ENCODE measurements at regions not wholly inside any gene's neighbourhood (a gene's known extent, or its start where the extent isn't known, plus 50 kb on each side); places are given as distances from the start of the nearest gene placed in this dataset.

- Histone ChIP-seq H3K36me3 (ENCODE audit: control insufficient read depth, insufficient read depth, low read length, severe bottlenecking) (no peaks in the 10 kb centered on the region), H3K27me3 (replicated peaks; ENCODE audit: control insufficient read depth, insufficient read depth, low read length) (no peaks in the 10 kb centered on the region), H3K9ac (ENCODE audit: low read length) (no peak overlapping the region), H3K9me3 (ENCODE audit: control insufficient read depth, low read length) (no peaks in the 10 kb centered on the region), H3K4me3 (ENCODE audit: low read length) (peak overlapping the region; percentile 15), H3K4me1 (ENCODE audit: control insufficient read depth, insufficient read depth, low read length) (peaks cover 8% of the 10 kb centered on the region)
- peak; percentile 26 for DNase-seq (ENCODE audit: low read depth)
These were observed 269.2 kb upstream of the RGS18 start for GRCh38 chr1:191888996-191889622.

- Histone ChIP-seq H3K9me3 (ENCODE audit: control insufficient read depth, low read length) (no peaks in the 10 kb centered on the region), H3K9ac (ENCODE audit: low read length) (no peak overlapping the region), H3K36me3 (ENCODE audit: control insufficient read depth, insufficient read depth, low read length, severe bottlenecking) (no peaks in the 10 kb centered on the region), H3K4me1 (ENCODE audit: control insufficient read depth, insufficient read depth, low read length) (peaks cover 8% of the 10 kb centered on the region), H3K4me3 (ENCODE audit: low read length) (no peak overlapping the region), H3K27me3 (replicated peaks; ENCODE audit: control insufficient read depth, insufficient read depth, low read length) (no peaks in the 10 kb centered on the region)
- no peak for DNase-seq (ENCODE audit: low read depth)
These were observed 268.6 kb upstream of the RGS18 start for GRCh38 chr1:191889623-191890003.

GRCh38 chr1:191890433-191891088 is 267.7 kb upstream of the RGS18 start:
- Histone ChIP-seq H3K4me3 (ENCODE audit: low read length) (no peak overlapping the region), H3K27me3 (replicated peaks; ENCODE audit: control insufficient read depth, insufficient read depth, low read length) (no peaks in the 10 kb centered on the region), H3K4me1 (ENCODE audit: control insufficient read depth, insufficient read depth, low read length) (peaks cover 8% of the 10 kb centered on the region), H3K9ac (ENCODE audit: low read length) (no peak overlapping the region), H3K36me3 (ENCODE audit: control insufficient read depth, insufficient read depth, low read length, severe bottlenecking) (no peaks in the 10 kb centered on the region), H3K9me3 (ENCODE audit: control insufficient read depth, low read length) (no peaks in the 10 kb centered on the region)
- DNase-seq (ENCODE audit: low read depth), result no peak

- no peak overlapping the region for H3K4me3 ChIP-seq (ENCODE audit: low read length)
- no peaks in the 10 kb centered on the region for H3K9me3 ChIP-seq (ENCODE audit: control insufficient read depth, low read length)
- H3K27me3 ChIP-seq (replicated peaks; ENCODE audit: control insufficient read depth, insufficient read depth, low read length), result no peaks in the 10 kb centered on the region
- peaks cover 8% of the 10 kb centered on the region for H3K4me1 ChIP-seq (ENCODE audit: control insufficient read depth, insufficient read depth, low read length)
- DNase-seq (ENCODE audit: low read depth), result no peak
- no peaks in the 10 kb centered on the region for H3K36me3 ChIP-seq (ENCODE audit: control insufficient read depth, insufficient read depth, low read length, severe bottlenecking)
- H3K9ac ChIP-seq (ENCODE audit: low read length), result no peak overlapping the region
These were observed 265.5 kb upstream of the RGS18 start for GRCh38 chr1:191892716-191893115.

- Histone ChIP-seq H3K9ac (ENCODE audit: low read length) (no peak overlapping the region), H3K9me3 (ENCODE audit: control insufficient read depth, low read length) (no peaks in the 10 kb centered on the region), H3K4me3 (ENCODE audit: low read length) (no peak overlapping the region), H3K27me3 (replicated peaks; ENCODE audit: control insufficient read depth, insufficient read depth, low read length) (no peaks in the 10 kb centered on the region), H3K36me3 (ENCODE audit: control insufficient read depth, insufficient read depth, low read length, severe bottlenecking) (no peaks in the 10 kb centered on the region), H3K4me1 (ENCODE audit: control insufficient read depth, insufficient read depth, low read length) (no peaks in the 10 kb centered on the region)
- DNase-seq (ENCODE audit: low read depth), result no peak
These were observed 263.2 kb upstream of the RGS18 start for GRCh38 chr1:191895049-191895448.

GRCh38 chr1:191895462-191896058 is 262.7 kb upstream of the RGS18 start:
- Histone ChIP-seq H3K9me3 (ENCODE audit: control insufficient read depth, low read length) (no peaks in the 10 kb centered on the region), H3K9ac (ENCODE audit: low read length) (no peak overlapping the region), H3K36me3 (ENCODE audit: control insufficient read depth, insufficient read depth, low read length, severe bottlenecking) (no peaks in the 10 kb centered on the region), H3K4me1 (ENCODE audit: control insufficient read depth, insufficient read depth, low read length) (no peaks in the 10 kb centered on the region), H3K4me3 (ENCODE audit: low read length) (no peak overlapping the region), H3K27me3 (replicated peaks; ENCODE audit: control insufficient read depth, insufficient read depth, low read length) (no peaks in the 10 kb centered on the region)
- no peak for DNase-seq (ENCODE audit: low read depth)

- no peaks in the 10 kb centered on the region for H3K36me3 ChIP-seq (ENCODE audit: control insufficient read depth, insufficient read depth, low read length, severe bottlenecking)
These were observed 261.1 kb upstream of the RGS18 start for GRCh38 chr1:191897134-191897533.

GRCh38 chr1:191901651-191902050 is 256.6 kb upstream of the RGS18 start:
- Histone ChIP-seq H3K4me3 (ENCODE audit: low read length) (no peak overlapping the region), H3K4me1 (ENCODE audit: control insufficient read depth, insufficient read depth, low read length) (no peaks in the 10 kb centered on the region), H3K36me3 (ENCODE audit: control insufficient read depth, insufficient read depth, low read length, severe bottlenecking) (no peaks in the 10 kb centered on the region), H3K9me3 (ENCODE audit: control insufficient read depth, low read length) (no peaks in the 10 kb centered on the region), H3K9ac (ENCODE audit: low read length) (no peak overlapping the region), H3K27me3 (replicated peaks; ENCODE audit: control insufficient read depth, insufficient read depth, low read length) (no peaks in the 10 kb centered on the region)
- DNase-seq (ENCODE audit: low read depth), result no peak

More at GRCh38 chr1:191897134-191897533, 261.1 kb upstream of the RGS18 start:
- Histone ChIP-seq H3K27me3 (replicated peaks; ENCODE audit: control insufficient read depth, insufficient read depth, low read length) (no peaks in the 10 kb centered on the region), H3K4me3 (ENCODE audit: low read length) (no peak overlapping the region), H3K9ac (ENCODE audit: low read length) (no peak overlapping the region), H3K4me1 (ENCODE audit: control insufficient read depth, insufficient read depth, low read length) (no peaks in the 10 kb centered on the region), H3K9me3 (ENCODE audit: control insufficient read depth, low read length) (no peaks in the 10 kb centered on the region)
- DNase-seq (ENCODE audit: low read depth), result no peak

- no peak for DNase-seq (ENCODE audit: low read depth)
- H3K36me3 ChIP-seq (ENCODE audit: control insufficient read depth, insufficient read depth, low read length, severe bottlenecking), result no peaks in the 10 kb centered on the region
- no peak overlapping the region for H3K9ac ChIP-seq (ENCODE audit: low read length)
- no peaks in the 10 kb centered on the region for H3K9me3 ChIP-seq (ENCODE audit: control insufficient read depth, low read length)
- H3K27me3 ChIP-seq (replicated peaks; ENCODE audit: control insufficient read depth, insufficient read depth, low read length), result no peaks in the 10 kb centered on the region
- no peaks in the 10 kb centered on the region for H3K4me1 ChIP-seq (ENCODE audit: control insufficient read depth, insufficient read depth, low read length)
- H3K4me3 ChIP-seq (ENCODE audit: low read length), result no peak overlapping the region
These were observed 253.3 kb upstream of the RGS18 start for GRCh38 chr1:191904991-191905390.

- no peaks in the 10 kb centered on the region for H3K27me3 ChIP-seq (replicated peaks; ENCODE audit: control insufficient read depth, insufficient read depth, low read length)
- H3K36me3 ChIP-seq (ENCODE audit: control insufficient read depth, insufficient read depth, low read length, severe bottlenecking), result no peaks in the 10 kb centered on the region
- no peak for DNase-seq (ENCODE audit: low read depth)
- H3K9ac ChIP-seq (ENCODE audit: low read length), result no peak overlapping the region
- H3K4me3 ChIP-seq (ENCODE audit: low read length), result no peak overlapping the region
- H3K9me3 ChIP-seq (ENCODE audit: control insufficient read depth, low read length), result no peaks in the 10 kb centered on the region
- no peaks in the 10 kb centered on the region for H3K4me1 ChIP-seq (ENCODE audit: control insufficient read depth, insufficient read depth, low read length)
These were observed 252.5 kb upstream of the RGS18 start for GRCh38 chr1:191905781-191906180.

- Histone ChIP-seq H3K4me3 (ENCODE audit: low read length) (no peak overlapping the region), H3K36me3 (ENCODE audit: control insufficient read depth, insufficient read depth, low read length, severe bottlenecking) (no peaks in the 10 kb centered on the region), H3K9me3 (ENCODE audit: control insufficient read depth, low read length) (no peaks in the 10 kb centered on the region), H3K4me1 (ENCODE audit: control insufficient read depth, insufficient read depth, low read length) (no peaks in the 10 kb centered on the region), H3K27me3 (replicated peaks; ENCODE audit: control insufficient read depth, insufficient read depth, low read length) (no peaks in the 10 kb centered on the region), H3K9ac (ENCODE audit: low read length) (no peak overlapping the region)
- no peak for DNase-seq (ENCODE audit: low read depth)
These were observed 251.1 kb upstream of the RGS18 start for GRCh38 chr1:191907121-191907520.
